ENCODE measurements at regions not wholly inside any gene's neighbourhood (a gene's known extent, or its start where the extent isn't known, plus 50 kb on each side); places are given as distances from the start of the nearest gene placed in this dataset.

- Mint-ChIP-seq H3K27ac (ENCODE audit: unreplicated experiment) (no peak overlapping the region), H3K27me3 (ENCODE audit: unreplicated experiment) (no peaks in the 10 kb centered on the region), H3K4me1 (ENCODE audit: low read depth, unreplicated experiment) (peaks cover 6% of the 10 kb centered on the region), H3K9me3 (ENCODE audit: unreplicated experiment) (no peaks in the 10 kb centered on the region), H3K4me3 (ENCODE audit: unreplicated experiment) (no peak overlapping the region), H3K36me3 (ENCODE audit: unreplicated experiment) (no peaks in the 10 kb centered on the region)
- no peak for DNase-seq
- no peak for TF ChIP-seq CTCF (IDR thresholded peaks at IDR 0.05; ENCODE audit: partially characterized antibody, unreplicated experiment)
Measured at GRCh38 chr9:89738137-89738932, 133.5 kb downstream of the GADD45G start.

- DNase-seq, result no peak
- no peak for TF ChIP-seq CTCF (IDR thresholded peaks at IDR 0.05; ENCODE audit: partially characterized antibody, unreplicated experiment)
- Mint-ChIP-seq H3K9me3 (ENCODE audit: unreplicated experiment) (no peaks in the 10 kb centered on the region), H3K27me3 (ENCODE audit: unreplicated experiment) (no peaks in the 10 kb centered on the region), H3K36me3 (ENCODE audit: unreplicated experiment) (no peaks in the 10 kb centered on the region), H3K4me1 (ENCODE audit: low read depth, unreplicated experiment) (peaks cover 12% of the 10 kb centered on the region), H3K27ac (ENCODE audit: unreplicated experiment) (no peak overlapping the region), H3K4me3 (ENCODE audit: unreplicated experiment) (no peak overlapping the region)
Measured at GRCh38 chr9:89739511-89739910, 134.7 kb downstream of the GADD45G start.

- no peak for TF ChIP-seq CTCF (IDR thresholded peaks at IDR 0.05; ENCODE audit: partially characterized antibody, unreplicated experiment)
- Mint-ChIP-seq H3K4me1 (ENCODE audit: low read depth, unreplicated experiment) (peaks cover 14% of the 10 kb centered on the region), H3K36me3 (ENCODE audit: unreplicated experiment) (no peaks in the 10 kb centered on the region), H3K27ac (ENCODE audit: unreplicated experiment) (no peak overlapping the region), H3K4me3 (ENCODE audit: unreplicated experiment) (no peak overlapping the region), H3K9me3 (ENCODE audit: unreplicated experiment) (no peaks in the 10 kb centered on the region), H3K27me3 (ENCODE audit: unreplicated experiment) (no peaks in the 10 kb centered on the region)
- no peak for DNase-seq
Measured at GRCh38 chr9:89739916-89740315, 135.1 kb downstream of the GADD45G start.

GRCh38 chr9:89740722-89741121, 135.9 kb downstream of the GADD45G start:
- DNase-seq, result no peak
- no peaks in the 10 kb centered on the region for H3K9me3 Mint-ChIP-seq (ENCODE audit: unreplicated experiment)
- peaks cover 15% of the 10 kb centered on the region for H3K4me1 Mint-ChIP-seq (ENCODE audit: low read depth, unreplicated experiment)
- no peaks in the 10 kb centered on the region for H3K36me3 Mint-ChIP-seq (ENCODE audit: unreplicated experiment)
- no peak for TF ChIP-seq CTCF (IDR thresholded peaks at IDR 0.05; ENCODE audit: partially characterized antibody, unreplicated experiment)
- no peak overlapping the region for H3K4me3 Mint-ChIP-seq (ENCODE audit: unreplicated experiment)
- no peaks in the 10 kb centered on the region for H3K27me3 Mint-ChIP-seq (ENCODE audit: unreplicated experiment)
- no peak overlapping the region for H3K27ac Mint-ChIP-seq (ENCODE audit: unreplicated experiment)

- no peak overlapping the region for H3K4me3 Mint-ChIP-seq (ENCODE audit: unreplicated experiment)
- peaks cover 32% of the 10 kb centered on the region for H3K4me1 Mint-ChIP-seq (ENCODE audit: low read depth, unreplicated experiment)
- no peaks in the 10 kb centered on the region for H3K36me3 Mint-ChIP-seq (ENCODE audit: unreplicated experiment)
- H3K27me3 Mint-ChIP-seq (ENCODE audit: unreplicated experiment), result peaks cover 8% of the 10 kb centered on the region
- peaks cover 10% of the 10 kb centered on the region for H3K9me3 Mint-ChIP-seq (ENCODE audit: unreplicated experiment)
- H3K27ac Mint-ChIP-seq (ENCODE audit: unreplicated experiment), result no peak overlapping the region
- TF ChIP-seq CTCF (IDR thresholded peaks at IDR 0.05; ENCODE audit: partially characterized antibody, unreplicated experiment), result no peak
- no peak for DNase-seq
Measured at GRCh38 chr9:89742660-89743059, 137.8 kb downstream of the GADD45G start.

Data from glutamatergic neuron (in vitro differentiated cells).